Testis (tissue), 2 donors: ENCODE measurements at regions not wholly inside any gene's neighbourhood (a gene's known extent, or its start where the extent isn't known, plus 50 kb on each side); places are given as distances from the start of the nearest gene placed in this dataset.

ENCODE experiments used
- DNase-seq: peaks from one replicate; pipeline ENCODE4 v3.0.0-alpha.2; 2019
- H3K27ac ChIP-seq, 2 donors: fragments of 200-600 bp; sonication (generic); one replicate each; pipeline ENCODE4 v1.5.1; 2019
- H3K27me3 ChIP-seq: fragments of 200-600 bp; sonication (generic); one replicate; pipeline ENCODE4 v1.5.1; 2019
- H3K36me3 ChIP-seq: fragments of 200-600 bp; sonication (generic); one replicate; pipeline ENCODE4 v1.5.1; 2017; ENCODE audit warnings: low read depth; ENCODE audit errors: missing control alignments
- H3K4me1 ChIP-seq: fragments of 200-600 bp; sonication (generic); one replicate; pipeline ENCODE4 v1.5.1; 2019
- H3K4me3 ChIP-seq, 2 donors: fragments of 200-600 bp; sonication (generic); one replicate each; pipeline ENCODE4 v1.5.1; 2017 to 2019
- H3K9me3 ChIP-seq: fragments of 200-600 bp; sonication (generic); one replicate; pipeline ENCODE4 v1.5.1; 2017
- CTCF ChIP-seq, 3 experiments: fragments of 450-650 bp in 2 of 3; fragments of 200-600 bp in 1 of 3; sonication (generic) in 1 of 3; IDR thresholded peaks; one replicate each; pipeline ENCODE4 v1.5.1; 2016 to 2019; ENCODE audit warnings: antibody characterized with exemption in 3 of 3, mild to moderate bottlenecking in 2 of 3, moderate library complexity in 1 of 3
- POLR2A ChIP-seq: fragments of 450-650 bp; IDR thresholded peaks from one replicate; pipeline ENCODE4 v1.6.1; 2017; ENCODE audit warnings: antibody characterized with exemption, mild to moderate bottlenecking, moderate library complexity
- WGBS, 2 donors: methylation state at CpG; one replicate each; pipeline ENCODE4 v1.1.5; 2018; 5-methylcytosine and 5-hydroxymethylcytosine counted together
- intact Hi-C: fragments of 100-400 bp; cut with DNase I; formaldehyde crosslinking; loops from one replicate; pipeline ENCODE4 v1.15.1; 2023; ENCODE audit warnings: low total_unique reads

GRCh38 chr2:121961761-121962160 lies 206.3 kb downstream of the TSN start:
- intact Hi-C loops = no loop called here
- no peaks in the 10 kb centered on the region for H3K36me3 ChIP-seq
- H3K27ac ChIP-seq = no peak overlapping the region
- no peak for TF ChIP-seq POLR2A
- no peak for TF ChIP-seq CTCF (IDR thresholded peaks at IDR 0.05)
- DNase-seq = no peak
- no peaks in the 10 kb centered on the region for H3K9me3 ChIP-seq
- 83 to 90% methylated on average over 5 of the region's 5 CpGs for WGBS, 2 donors
- H3K27me3 ChIP-seq = no peaks in the 10 kb centered on the region
- H3K4me1 ChIP-seq = no peaks in the 10 kb centered on the region
- H3K4me3 ChIP-seq = no peak overlapping the region

GRCh38 chr2:121965661-121966060 lies 210.2 kb downstream of the TSN start:
- no peaks in the 10 kb centered on the region for H3K9me3 ChIP-seq
- no peaks in the 10 kb centered on the region for H3K27me3 ChIP-seq
- no peak for DNase-seq
- H3K4me1 ChIP-seq = no peaks in the 10 kb centered on the region
- intact Hi-C loops = no loop called here
- 90 to 97% methylated on average over 7 of the region's 7 CpGs for WGBS, 2 donors
- no peaks in the 10 kb centered on the region for H3K36me3 ChIP-seq
- TF ChIP-seq POLR2A (no peak), CTCF (IDR thresholded peaks at IDR 0.05) (no peak)
- no peak overlapping the region for H3K4me3 ChIP-seq
- no peak overlapping the region for H3K27ac ChIP-seq

- TF ChIP-seq CTCF (IDR thresholded peaks at IDR 0.05) (no peak), POLR2A (no peak)
- Histone ChIP-seq H3K9me3 (no peaks in the 10 kb centered on the region), H3K4me3 (no peak overlapping the region), H3K4me1 (no peaks in the 10 kb centered on the region), H3K27ac (no peak overlapping the region), H3K36me3 (no peaks in the 10 kb centered on the region), H3K27me3 (no peaks in the 10 kb centered on the region)
- DNase-seq = no peak
- 91 to 93% methylated on average over 3 of the region's 3 CpGs for WGBS, 2 donors
- intact Hi-C loops = no loop called here
Measured at GRCh38 chr2:121966663-121967062, 211.2 kb downstream of the TSN start.

GRCh38 chr2:121969166-121969565 lies 213.7 kb downstream of the TSN start:
- DNase-seq = peak; percentile 41
- intact Hi-C loops = no loop called here
- Histone ChIP-seq H3K36me3 (no peaks in the 10 kb centered on the region), H3K27ac (peak overlapping the region; percentile 22 to 55), H3K4me3 (no peak overlapping the region), H3K4me1 (no peaks in the 10 kb centered on the region), H3K9me3 (no peaks in the 10 kb centered on the region), H3K27me3 (no peaks in the 10 kb centered on the region)
- TF ChIP-seq CTCF (IDR thresholded peaks at IDR 0.05) (no peak), POLR2A (no peak)
- WGBS, 2 donors = 32 to 40% methylated on average over 5 of the region's 5 CpGs

- intact Hi-C loops = no loop called here
- Histone ChIP-seq H3K4me3 (no peak overlapping the region), H3K4me1 (no peaks in the 10 kb centered on the region), H3K36me3 (no peaks in the 10 kb centered on the region), H3K27me3 (no peaks in the 10 kb centered on the region), H3K9me3 (no peaks in the 10 kb centered on the region), H3K27ac (peak overlapping the region in 1 of 2 donors; percentile 22)
- TF ChIP-seq CTCF (IDR thresholded peaks at IDR 0.05) = no peak
- TF ChIP-seq POLR2A = no peak
- no peak for DNase-seq
- WGBS, 2 donors = 56 to 61% methylated on average over 8 of the region's 8 CpGs
Measured at GRCh38 chr2:121969766-121970639, 214.6 kb downstream of the TSN start.
